H1 (cell line): ENCODE measurements at regions not wholly inside any gene's neighbourhood (a gene's known extent, or its start where the extent isn't known, plus 50 kb on each side); places are given as distances from the start of the nearest gene placed in this dataset.

ENCODE experiments used
- CTCF ChIA-PET: fragments of 300-600 bp; sonication (Branson Sonifier 250); formaldehyde crosslinking; loops from one replicate; lab custom pipeline; 2021; ENCODE audit not compliant: partially characterized antibody; lab: Charles Lee
- POLR2A ChIA-PET: fragments of 300-600 bp; sonication (Branson Sonifier 250); formaldehyde crosslinking; loops from one replicate; lab custom pipeline; 2021; ENCODE audit warnings: inconsistent platforms; ENCODE audit not compliant: partially characterized antibody; lab: Charles Lee
- DNase-seq, 2 experiments: peaks; one replicate each; pipeline versions ENCODE4 v3.0.0 to v3.0.0-alpha.2; 2010 to 2022; ENCODE audit warnings: low spot score in 2 of 2, low read depth in 1 of 2, mixed read lengths in 1 of 2
- FAIRE-seq: peaks from 2 replicates; lab custom pipeline; 2011; peaks lifted over from hg19 to GRCh38; lab: Jason Lieb, UNC
- H2AFZ ChIP-seq: 2 replicates; pipeline ENCODE4 v1.8.1; 2012; ENCODE audit warnings: low read length, inconsistent platforms
- H2AK5ac ChIP-seq: 2 replicates; pipeline ENCODE4 v1.6.1; 2013; ENCODE audit warnings: low read depth, low read length
- H2BK120ac ChIP-seq: replicated peaks from 2 replicates; pipeline ENCODE3; 2013; ENCODE audit warnings: low read depth, low read length, inconsistent platforms
- H2BK12ac ChIP-seq: 2 replicates; pipeline ENCODE4 v1.6.1; 2013; ENCODE audit warnings: low read depth, low read length
- H2BK15ac ChIP-seq: 2 replicates; pipeline ENCODE4 v1.6.1; 2013; ENCODE audit warnings: low read length
- H2BK20ac ChIP-seq: 2 replicates; pipeline ENCODE4 v1.6.1; 2013; ENCODE audit warnings: low read length
- H2BK5ac ChIP-seq: 2 replicates; pipeline ENCODE4 v1.6.1; 2013; ENCODE audit warnings: low read depth, low read length
- H3K14ac ChIP-seq: 2 replicates; pipeline ENCODE4 v1.6.1; 2013; ENCODE audit warnings: inconsistent platforms; ENCODE audit not compliant: insufficient read length
- H3K18ac ChIP-seq: 2 replicates; pipeline ENCODE4 v1.6.1; 2013; ENCODE audit warnings: low read length; ENCODE audit errors: extremely low read depth
- H3K23ac ChIP-seq: 2 replicates; pipeline ENCODE4 v1.6.1; 2013; ENCODE audit warnings: inconsistent platforms; ENCODE audit not compliant: insufficient read length
- H3K23me2 ChIP-seq: 2 replicates; pipeline ENCODE4 v1.6.1; 2013; ENCODE audit warnings: low read depth, low read length
- H3K27ac ChIP-seq: 2 replicates; pipeline ENCODE4 v1.6.1; 2011; ENCODE audit warnings: low read depth, low read length, inconsistent platforms
- H3K27me3 ChIP-seq, 4 experiments: replicated peaks in 1 of 4; 1 replicate in 1 of 4; 2 replicates in 3 of 4; pipeline versions ENCODE4 v1.6.1 to v1.8.1; 2011 to 2013; ENCODE audit warnings: low read length in 3 of 4, mild to moderate bottlenecking in 3 of 4, inconsistent platforms in 2 of 4, mixed read lengths in 2 of 4, moderate library complexity in 1 of 4; ENCODE audit not compliant: control insufficient read depth in 3 of 4, insufficient read depth in 3 of 4; ENCODE audit errors: extremely low read depth in 1 of 4
- H3K36me3 ChIP-seq, 4 experiments: 2 replicates each; pipeline versions ENCODE4 v1.6.1 to v1.8.1; 2011 to 2013; ENCODE audit warnings: mild to moderate bottlenecking in 4 of 4, low read length in 3 of 4, moderate library complexity in 2 of 4, control low read depth in 1 of 4, inconsistent platforms in 1 of 4; ENCODE audit not compliant: insufficient read depth in 4 of 4, control insufficient read depth in 2 of 4
- H3K4ac ChIP-seq: replicated peaks from 2 replicates; pipeline ENCODE3; 2013; ENCODE audit warnings: low read length, low read depth, mixed read lengths, inconsistent platforms; ENCODE audit not compliant: insufficient read length
- H3K4me1 ChIP-seq, 4 experiments: replicated peaks in 1 of 4; 1 replicate in 1 of 4; 2 replicates in 3 of 4; pipeline versions ENCODE4 v1.6.1 to v1.8.1; 2011 to 2013; ENCODE audit warnings: low read length in 3 of 4, inconsistent platforms in 2 of 4, mixed read lengths in 1 of 4; ENCODE audit not compliant: insufficient read depth in 4 of 4, control insufficient read depth in 3 of 4
- H3K4me2 ChIP-seq, 2 experiments: 2 replicates each; pipeline versions ENCODE4 v1.6.1 to v1.8.1; 2011 to 2013; ENCODE audit warnings: low read depth in 2 of 2, low read length in 2 of 2, control low read depth in 1 of 2, inconsistent platforms in 1 of 2, mild to moderate bottlenecking in 1 of 2; ENCODE audit not compliant: insufficient read depth in 1 of 2
- H3K4me3 ChIP-seq, 4 experiments: fragments of 200-600, 300-600 bp in 1 of 4; sonication (generic), shearing (Covaris generic), sonication (Bioruptor Twin) in 1 of 4; 2 replicates each; pipeline versions ENCODE4 v1.5.1 to v1.8.1; 2011 to 2016; ENCODE audit warnings: low read length in 4 of 4, low read depth in 3 of 4, control low read depth in 2 of 4, inconsistent platforms in 2 of 4, mild to moderate bottlenecking in 2 of 4, mixed read lengths in 1 of 4, moderate library complexity in 1 of 4; ENCODE audit not compliant: insufficient read depth in 2 of 4; ENCODE audit errors: extremely low read depth in 1 of 4
- H3K56ac ChIP-seq: replicated peaks from 2 replicates; pipeline ENCODE3; 2013; ENCODE audit warnings: low read depth, mild to moderate bottlenecking, mixed read lengths, low read length, inconsistent platforms; ENCODE audit not compliant: insufficient read length
- H3K79me1 ChIP-seq: 2 replicates; pipeline ENCODE4 v1.6.1; 2013; ENCODE audit warnings: low read depth, low read length, control low read depth
- H3K79me2 ChIP-seq, 2 experiments: 2 replicates each; pipeline versions ENCODE4 v1.6.1 to v1.8.1; 2012 to 2013; ENCODE audit warnings: low read length in 2 of 2, mild to moderate bottlenecking in 2 of 2, inconsistent platforms in 1 of 2; ENCODE audit not compliant: insufficient read depth in 2 of 2, control insufficient read depth in 1 of 2
- H3K9ac ChIP-seq, 4 experiments: replicated peaks in 1 of 4; 1 replicate in 1 of 4; 2 replicates in 3 of 4; pipeline versions ENCODE4 v1.6.1 to v1.8.1; 2011 to 2013; ENCODE audit warnings: low read depth in 3 of 4, low read length in 3 of 4, control low read depth in 2 of 4, mild to moderate bottlenecking in 2 of 4, moderate library complexity in 2 of 4, inconsistent platforms in 1 of 4; ENCODE audit errors: extremely low read depth in 1 of 4
- H3K9me3 ChIP-seq, 2 experiments: 2 replicates each; pipeline versions ENCODE4 v1.6.1 to v1.8.1; 2012 to 2013; ENCODE audit warnings: mild to moderate bottlenecking in 2 of 2, moderate library complexity in 2 of 2, control low read depth in 1 of 2, inconsistent platforms in 1 of 2, low read depth in 1 of 2, low read length in 1 of 2, mixed read lengths in 1 of 2; ENCODE audit not compliant: insufficient read depth in 2 of 2
- H4K20me1 ChIP-seq, 2 experiments: replicated peaks in 1 of 2; 2 replicates each; pipeline versions ENCODE3 to v1.8.1; 2011 to 2013; ENCODE audit warnings: inconsistent platforms in 2 of 2, low read length in 2 of 2, mild to moderate bottlenecking in 1 of 2; ENCODE audit not compliant: insufficient read depth in 2 of 2, control insufficient read depth in 1 of 2
- H4K5ac ChIP-seq: 2 replicates; pipeline ENCODE4 v1.6.1; 2013; ENCODE audit warnings: low read length, low read depth, mixed read lengths, inconsistent platforms; ENCODE audit not compliant: insufficient read length
- H4K8ac ChIP-seq: 2 replicates; pipeline ENCODE4 v1.8.0; 2013; ENCODE audit warnings: mild to moderate bottlenecking, moderate library complexity, low read length, inconsistent platforms; ENCODE audit not compliant: insufficient read depth; ENCODE audit errors: extremely low read depth
- H4K91ac ChIP-seq: replicated peaks from 2 replicates; pipeline ENCODE3; 2013; ENCODE audit warnings: low read length, mixed read lengths, inconsistent platforms; ENCODE audit not compliant: insufficient read length
- CHD1 ChIP-seq: IDR thresholded peaks from 2 replicates; pipeline ENCODE4 v1.6.1; 2012; ENCODE audit warnings: low read depth, low read length, improper control_type of control experiment
- CTBP2 ChIP-seq: IDR thresholded peaks from 2 replicates; pipeline ENCODE4 v1.7.0; 2011; ENCODE audit warnings: borderline replicate concordance, mild to moderate bottlenecking, moderate library complexity, mixed read lengths, low read length; ENCODE audit not compliant: insufficient read depth, insufficient read length
- EZH2 ChIP-seq: fragments of 200-600 bp; sonication (generic); IDR thresholded peaks from 2 replicates; pipeline ENCODE4 v1.7.1; 2012; ENCODE audit warnings: low read depth, mild to moderate bottlenecking, moderate library complexity, low read length, inconsistent platforms; ENCODE audit not compliant: severe bottlenecking
- KDM1A ChIP-seq: fragments of 200-600, 300-600 bp; sonication (generic); IDR thresholded peaks from 2 replicates; pipeline ENCODE4 v1.7.1; 2016; ENCODE audit warnings: mild to moderate bottlenecking, low read length, borderline replicate concordance
- PHF8 ChIP-seq: fragments of 200-600 bp; sonication (generic); conservative IDR thresholded peaks from 2 replicates; pipeline ENCODE4 v1.7.1; 2012; ENCODE audit warnings: low read depth, mild to moderate bottlenecking, inconsistent platforms, low read length, moderate library complexity
- SIRT6 ChIP-seq: IDR thresholded peaks from one replicate; pipeline ENCODE4 v1.7.1; 2012; ENCODE audit warnings: low read length, inconsistent platforms
- WGBS, 2 experiments: shearing (Covaris generic) in 1 of 2; methylation state at CpG; one replicate each; pipeline versions ENCODE4 v1.1.6 to v1.1.7; 2013 to 2015; ENCODE audit warnings: low lambda C conversion rate in 2 of 2, mixed read lengths in 2 of 2, inconsistent platforms in 1 of 2, low coverage in 1 of 2, missing lambda C conversion rate in 1 of 2; ENCODE audit not compliant: insufficient replicate concordance in 2 of 2, insufficient coverage in 1 of 2, insufficient read length in 1 of 2; ENCODE audit errors: extremely low coverage in 1 of 2, missing lambda C conversion rate in 1 of 2; 5-methylcytosine and 5-hydroxymethylcytosine counted together

- Histone ChIP-seq H2AK5ac (no peak overlapping the region), H3K9ac (no peak overlapping the region), H3K23ac (no peak overlapping the region), H3K79me2 (no peaks in the 10 kb centered on the region), H2BK20ac (no peak overlapping the region), H2BK5ac (no peak overlapping the region), H3K4me3 (no peak overlapping the region), H3K36me3 (no peaks in the 10 kb centered on the region), H2BK120ac (no peak overlapping the region), H3K79me1 (no peaks in the 10 kb centered on the region), H3K18ac (no peak overlapping the region), H3K27ac (no peak overlapping the region), H3K23me2 (no peaks in the 10 kb centered on the region), H4K91ac (no peak overlapping the region), H4K8ac (no peak overlapping the region), H3K4me1 (no peaks in the 10 kb centered on the region), H3K4ac (no peak overlapping the region), H3K14ac (no peak overlapping the region), H3K27me3 (no peaks in the 10 kb centered on the region), H3K56ac (no peak overlapping the region), H3K9me3 (no peaks in the 10 kb centered on the region), H4K5ac (no peak overlapping the region), H2BK15ac (no peak overlapping the region), H3K4me2 (no peak overlapping the region), H4K20me1 (no peaks in the 10 kb centered on the region), H2AFZ (no peak overlapping the region), H2BK12ac (no peak overlapping the region)
- 93% methylated on average over 1 of the region's 1 CpG; no CpG with 5 or more reads in 1 of the 2 experiments for WGBS, 2 experiments
- FAIRE-seq (no peak), DNase-seq (no peak)
- TF ChIP-seq EZH2, result no peak
- TF ChIP-seq CHD1, result no peak
- TF ChIP-seq KDM1A, result no peak
- TF ChIP-seq PHF8, result no peak
- TF ChIP-seq SIRT6, result no peak
- no peak for TF ChIP-seq CTBP2
- CTCF ChIA-PET, result no interaction called here
- POLR2A ChIA-PET, result no interaction called here
These were observed 213.4 kb downstream of the IL15 start for GRCh38 chr4:141849778-141850177.
